ENCODE measurements at regions not wholly inside any gene's neighbourhood (a gene's known extent, or its start where the extent isn't known, plus 50 kb on each side); places are given as distances from the start of the nearest gene placed in this dataset.

DNA sequence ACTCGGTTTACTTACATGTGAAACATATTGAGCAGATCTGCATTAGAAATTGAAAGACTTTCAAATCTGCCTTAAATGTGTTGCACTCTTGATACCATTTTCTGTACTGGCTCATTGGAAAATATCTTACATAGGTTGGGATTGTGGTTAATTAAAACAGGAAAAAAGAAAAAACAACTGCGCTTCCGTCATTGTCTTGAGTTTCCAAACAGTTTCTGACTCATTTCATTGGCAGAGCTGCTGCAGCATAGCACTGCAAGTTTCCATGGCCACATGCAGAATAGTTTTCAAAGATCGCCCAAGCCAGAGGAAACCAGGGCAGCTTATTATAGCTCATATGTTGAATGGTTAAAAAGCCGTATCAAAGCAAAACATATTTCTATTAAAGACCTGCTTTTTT, 446.6 kb upstream of the BCHE start:
- H3K4me1 ChIP-seq = no peaks in the 10 kb centered on the region
- H3K27ac ChIP-seq = no peak overlapping the region
- DNase-seq (ENCODE audit: low spot score in 2 of 2) = no peak
- no peak for TF ChIP-seq POLR2A (IDR thresholded peaks at IDR 0.05)
- no peak for TF ChIP-seq POLR2AphosphoS5 (IDR thresholded peaks at IDR 0.05)
- TF ChIP-seq, protein P1, sequence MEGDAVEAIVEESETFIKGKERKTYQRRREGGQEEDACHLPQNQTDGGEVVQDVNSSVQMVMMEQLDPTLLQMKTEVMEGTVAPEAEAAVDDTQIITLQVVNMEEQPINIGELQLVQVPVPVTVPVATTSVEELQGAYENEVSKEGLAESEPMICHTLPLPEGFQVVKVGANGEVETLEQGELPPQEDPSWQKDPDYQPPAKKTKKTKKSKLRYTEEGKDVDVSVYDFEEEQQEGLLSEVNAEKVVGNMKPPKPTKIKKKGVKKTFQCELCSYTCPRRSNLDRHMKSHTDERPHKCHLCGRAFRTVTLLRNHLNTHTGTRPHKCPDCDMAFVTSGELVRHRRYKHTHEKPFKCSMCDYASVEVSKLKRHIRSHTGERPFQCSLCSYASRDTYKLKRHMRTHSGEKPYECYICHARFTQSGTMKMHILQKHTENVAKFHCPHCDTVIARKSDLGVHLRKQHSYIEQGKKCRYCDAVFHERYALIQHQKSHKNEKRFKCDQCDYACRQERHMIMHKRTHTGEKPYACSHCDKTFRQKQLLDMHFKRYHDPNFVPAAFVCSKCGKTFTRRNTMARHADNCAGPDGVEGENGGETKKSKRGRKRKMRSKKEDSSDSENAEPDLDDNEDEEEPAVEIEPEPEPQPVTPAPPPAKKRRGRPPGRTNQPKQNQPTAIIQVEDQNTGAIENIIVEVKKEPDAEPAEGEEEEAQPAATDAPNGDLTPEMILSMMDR (IDR thresholded peaks at IDR 0.05) = no peak
- no peaks in the 10 kb centered on the region for H3K36me3 ChIP-seq
- intact Hi-C loops (cut with DNase I; ENCODE audit: low total_unique reads) = no loop called here
- peak overlapping the region in 2 of 3 donors; percentile 1 to 39 for H3K4me3 ChIP-seq
- H3K27me3 ChIP-seq = no peaks in the 10 kb centered on the region
- H3K9me3 ChIP-seq = no peaks in the 10 kb centered on the region

DNA sequence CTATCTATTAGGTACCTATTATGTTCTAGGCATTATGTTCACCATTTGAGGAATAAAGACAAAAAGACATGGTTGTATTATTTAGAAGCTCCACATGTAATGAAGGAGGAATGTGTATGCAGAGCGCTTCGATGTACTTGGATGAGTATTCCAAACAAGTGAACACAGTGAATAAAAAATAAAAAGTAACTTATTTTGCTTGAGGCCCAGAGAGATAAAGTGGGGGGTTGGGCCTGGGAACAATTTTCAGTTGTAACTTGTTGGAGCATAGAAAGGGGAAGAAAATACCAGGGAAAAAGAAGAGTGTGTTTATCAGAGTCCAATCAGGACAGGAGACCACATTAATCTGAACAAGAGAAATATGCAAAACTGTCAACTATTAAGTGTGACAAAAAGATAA, 445.7 kb upstream of the BCHE start:
- no peaks in the 10 kb centered on the region for H3K4me1 ChIP-seq
- no peaks in the 10 kb centered on the region for H3K27me3 ChIP-seq
- H3K9me3 ChIP-seq = no peaks in the 10 kb centered on the region
- no peak overlapping the region for H3K27ac ChIP-seq
- no peaks in the 10 kb centered on the region for H3K36me3 ChIP-seq
- no peak for DNase-seq (ENCODE audit: low spot score in 2 of 2)
- intact Hi-C loops (cut with DNase I; ENCODE audit: low total_unique reads) = no loop called here
- no peak for TF ChIP-seq POLR2AphosphoS5 (IDR thresholded peaks at IDR 0.05)
- no peak overlapping the region for H3K4me3 ChIP-seq

DNA sequence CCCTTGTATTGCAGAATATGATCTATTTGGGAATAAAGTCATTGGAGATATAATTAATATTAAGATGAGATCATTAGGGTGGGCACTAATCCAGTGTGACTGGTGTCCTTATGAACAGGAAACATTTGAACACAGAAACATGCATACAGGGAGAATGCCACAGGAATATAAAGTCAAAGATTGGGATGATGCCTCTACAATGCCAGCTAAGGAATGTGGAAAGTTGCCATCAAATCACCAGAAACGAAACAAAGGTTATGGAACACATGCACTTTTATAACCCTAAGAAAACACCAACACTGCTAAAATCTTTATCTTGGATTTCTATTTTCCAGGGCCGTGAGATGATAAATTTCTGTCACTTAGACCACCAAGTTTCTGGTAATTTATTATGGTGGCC, 442.4 kb upstream of the BCHE start:
- intact Hi-C loops (cut with DNase I; ENCODE audit: low total_unique reads) = loop anchor here (10.0 kb wide), 1 partner anchor 795 kb away; no protein-coding TSS in a partner anchor
- no peak for TF ChIP-seq POLR2A (IDR thresholded peaks at IDR 0.05)
- TF ChIP-seq, protein P1 (IDR thresholded peaks at IDR 0.05) = no peak
- no peak for TF ChIP-seq POLR2AphosphoS5 (IDR thresholded peaks at IDR 0.05)
- Histone ChIP-seq H3K9me3 (no peaks in the 10 kb centered on the region), H3K27me3 (no peaks in the 10 kb centered on the region), H3K4me1 (no peaks in the 10 kb centered on the region), H3K4me3 (no peak overlapping the region), H3K36me3 (no peaks in the 10 kb centered on the region), H3K27ac (no peak overlapping the region)
- no peak for DNase-seq (ENCODE audit: low spot score in 2 of 2)

DNA sequence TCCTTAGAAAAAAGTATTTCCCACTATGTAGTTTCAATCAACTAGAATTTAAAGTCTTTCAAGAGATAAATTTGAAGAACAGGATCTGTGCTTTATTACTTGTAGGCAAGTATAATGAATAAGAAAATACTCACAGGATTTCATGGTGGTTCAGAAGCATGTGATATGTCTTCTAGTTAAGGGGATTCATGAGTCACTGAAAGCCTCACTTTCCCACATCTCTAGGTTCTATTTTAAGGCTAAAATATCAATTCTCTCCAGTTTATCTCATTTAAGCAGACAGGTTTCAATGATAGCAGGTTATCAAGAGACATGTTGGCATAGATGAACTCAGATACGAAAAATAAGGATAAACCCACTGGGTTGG, 437.8 kb upstream of the BCHE start:
- intact Hi-C loops (cut with DNase I; ENCODE audit: low total_unique reads) = loop anchor here (10.0 kb wide), 1 partner anchor 800 kb away; no protein-coding TSS in a partner anchor
- TF ChIP-seq, protein P1 (IDR thresholded peaks at IDR 0.05) = no peak
- no peak for TF ChIP-seq POLR2AphosphoS5 (IDR thresholded peaks at IDR 0.05)
- TF ChIP-seq POLR2A (IDR thresholded peaks at IDR 0.05) = no peak
- no peaks in the 10 kb centered on the region for H3K27me3 ChIP-seq

DNA sequence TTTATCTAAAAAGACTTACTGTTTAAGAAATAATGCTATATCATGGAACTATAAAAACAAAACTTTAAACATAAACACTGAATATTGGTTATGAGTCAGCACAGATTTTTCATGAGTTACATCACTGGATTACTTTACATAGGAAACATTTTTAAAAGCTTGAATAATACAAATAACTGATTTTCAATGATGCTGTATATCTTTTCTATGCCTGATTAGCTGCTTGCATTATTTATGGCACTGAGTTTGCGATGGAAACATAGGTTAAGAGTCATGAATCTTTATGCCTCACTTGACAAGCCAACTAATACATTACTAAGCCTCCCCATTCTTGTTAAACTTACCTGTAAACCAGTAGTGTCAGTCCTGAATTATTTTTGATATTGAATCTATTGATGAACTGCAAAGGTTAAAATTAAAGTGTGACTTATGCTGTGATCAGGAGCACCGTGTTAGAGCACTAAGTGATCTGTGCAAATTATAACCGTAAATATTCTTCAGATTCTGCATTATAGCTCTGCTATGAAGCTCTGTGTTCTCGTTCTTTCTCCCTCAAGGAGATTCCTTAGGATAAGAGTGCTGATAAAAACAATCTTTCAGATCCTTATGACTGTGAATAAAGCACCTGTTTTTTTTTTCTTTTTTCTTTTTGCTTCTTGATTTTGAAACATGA, 437.3 kb upstream of the BCHE start:
- no peak for DNase-seq (ENCODE audit: low spot score in 2 of 2)
- H3K36me3 ChIP-seq = no peaks in the 10 kb centered on the region
- H3K27me3 ChIP-seq = no peaks in the 10 kb centered on the region
- intact Hi-C loops (cut with DNase I; ENCODE audit: low total_unique reads) = loop anchor here (10.0 kb wide), 1 partner anchor 800 kb away; no protein-coding TSS in a partner anchor
- H3K4me1 ChIP-seq = no peaks in the 10 kb centered on the region
- no peaks in the 10 kb centered on the region for H3K9me3 ChIP-seq
- H3K27ac ChIP-seq = no peak overlapping the region
- TF ChIP-seq POLR2AphosphoS5 (IDR thresholded peaks at IDR 0.05) = no peak
- TF ChIP-seq, protein P1 (IDR thresholded peaks at IDR 0.05) = no peak
- no peak overlapping the region for H3K4me3 ChIP-seq

More for the DNA sequence above, 437.8 kb upstream of the BCHE start:
- no peaks in the 10 kb centered on the region for H3K9me3 ChIP-seq
- DNase-seq (ENCODE audit: low spot score in 2 of 2) = no peak
- H3K27ac ChIP-seq = no peak overlapping the region
- no peak overlapping the region for H3K4me3 ChIP-seq
- H3K36me3 ChIP-seq = no peaks in the 10 kb centered on the region
- H3K4me1 ChIP-seq = no peaks in the 10 kb centered on the region

Data from breast epithelium (tissue), 4 donors.